Gastrocnemius medialis (tissue), 4 donors: ENCODE measurements at regions not wholly inside any gene's neighbourhood (a gene's known extent, or its start where the extent isn't known, plus 50 kb on each side); places are given as distances from the start of the nearest gene placed in this dataset.
"Not testable (repeated sequence)": the region's sequence is repeated elsewhere in the genome, so short reads cannot be mapped to it uniquely, and the experiment has no call there.

Experiments
- ATAC-seq, 2 donors: fragments of 150-250 bp; one replicate each; pipeline ENCODE4 v1.9.1; 2016
- DNase-seq, 2 donors: peaks; one replicate each; pipeline ENCODE4 v3.0.0-alpha.2; 2019
- H3K27ac ChIP-seq, 4 donors: fragments of 200-600 bp; sonication (generic); 1 replicate in 1 of 4; 2 replicates in 3 of 4; pipeline ENCODE4 v1.5.1; 2016 to 2018; ENCODE audit warnings: mild to moderate bottlenecking in 2 of 4, moderate library complexity in 1 of 4
- H3K27me3 ChIP-seq, 3 donors: fragments of 200-600 bp; sonication (generic) in 2 of 3; 1 replicate in 1 of 3; 2 replicates in 2 of 3; pipeline versions ENCODE4 v1.5.1 to v1.6.0; 2016 to 2019; ENCODE audit warnings: mild to moderate bottlenecking in 1 of 3, moderate library complexity in 1 of 3
- H3K36me3 ChIP-seq, 2 donors: fragments of 200-600 bp; sonication (generic) in 1 of 2; one replicate each; pipeline ENCODE4 v1.5.1; 2017 to 2018
- H3K4me1 ChIP-seq, 2 donors: fragments of 200-600 bp; sonication (generic) in 1 of 2; one replicate each; pipeline ENCODE4 v1.5.1; 2016 to 2017; ENCODE audit warnings: mild to moderate bottlenecking in 2 of 2
- H3K4me3 ChIP-seq, 4 donors: fragments of 200-600 bp; sonication (generic) in 3 of 4; 1 replicate in 1 of 4; 2 replicates in 3 of 4; pipeline ENCODE4 v1.5.1; 2016 to 2019; ENCODE audit warnings: mild to moderate bottlenecking in 2 of 4
- H3K9me3 ChIP-seq, 3 donors: fragments of 200-600 bp; sonication (generic) in 2 of 3; 1 replicate in 1 of 3; 2 replicates in 2 of 3; pipeline ENCODE4 v1.5.1; 2016 to 2019
- CTCF ChIP-seq, 5 experiments: fragments of 450-650 bp in 3 of 5; fragments of 200-600 bp in 2 of 5; sonication (generic) in 2 of 5; IDR thresholded peaks in 4 of 5; conservative IDR thresholded peaks in 1 of 5; 1 replicate in 4 of 5; 2 replicates in 1 of 5; pipeline ENCODE4 v1.5.1; 2016 to 2019; ENCODE audit warnings: antibody characterized with exemption in 5 of 5, mild to moderate bottlenecking in 3 of 5, moderate library complexity in 3 of 5
- POLR2A ChIP-seq, 2 donors: fragments of 450-650 bp; IDR thresholded peaks; one replicate each; pipeline ENCODE4 v1.6.1; 2017; ENCODE audit warnings: antibody characterized with exemption in 2 of 2, mild to moderate bottlenecking in 2 of 2, moderate library complexity in 2 of 2
- in situ Hi-C, 4 donors: fragments of 200-750 bp; cut with MboI; loops; one replicate each; pipeline versions ENCODE4 v1.15.0 to v1.8.0; 2017; ENCODE audit warnings: low sequenced_read_pairs in 4 of 4
- intact Hi-C: fragments of 100-400 bp; cut with DNase I; formaldehyde crosslinking; loops from one replicate; pipeline ENCODE4 v1.15.1; 2023; ENCODE audit warnings: low total_unique reads

DNA sequence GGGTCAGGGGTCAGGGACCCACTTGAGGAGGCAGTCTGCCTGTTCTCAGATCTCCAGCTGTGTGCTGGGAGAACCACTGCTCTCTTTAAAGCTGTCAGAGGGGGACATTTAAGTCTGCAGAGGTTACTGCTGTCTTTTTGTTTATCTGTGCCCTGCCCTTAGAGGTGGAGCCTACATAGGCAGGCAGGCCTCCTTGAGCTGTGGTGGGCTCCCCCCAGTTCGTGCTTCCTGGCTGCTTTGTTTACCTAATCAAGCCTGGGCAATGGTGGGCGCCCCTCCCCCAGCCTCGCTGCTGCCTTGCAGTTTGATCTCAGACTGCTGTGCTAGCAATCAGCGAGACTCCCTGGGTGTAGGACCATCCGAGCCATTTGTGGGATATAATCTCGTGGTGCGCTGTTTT is 830.5 kb upstream of the ANO3 start:
- in situ Hi-C loops, result not testable (repeated sequence)

DNA sequence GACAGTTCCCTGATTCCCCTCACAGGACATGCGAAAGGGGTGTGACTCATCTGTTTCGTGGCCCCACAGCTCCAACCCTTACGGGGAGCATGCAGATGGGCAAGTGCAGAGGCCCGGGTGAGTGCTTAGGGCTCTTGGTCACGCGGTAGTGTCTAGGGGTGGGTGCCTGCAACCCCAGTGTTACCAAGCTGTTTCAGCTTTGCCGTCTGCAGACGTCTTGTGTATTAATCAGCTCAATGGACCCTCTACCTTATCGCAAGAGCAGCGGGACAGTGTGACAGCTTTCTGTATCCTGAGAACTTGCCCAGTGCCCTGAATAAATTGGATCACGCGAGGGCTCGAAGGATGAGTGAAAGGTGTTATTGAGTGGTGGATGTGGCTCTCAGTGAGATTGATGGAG is 816.4 kb upstream of the ANO3 start:
- intact Hi-C loops (no loop called here), in situ Hi-C loops (no loop called here)
- ATAC-seq, result no peak

More for the DNA sequence above, 830.5 kb upstream of the ANO3 start:
- intact Hi-C loops, H3K27me3 ChIP-seq, H3K27ac ChIP-seq, H3K4me3 ChIP-seq, H3K36me3 ChIP-seq, ATAC-seq, H3K4me1 ChIP-seq, H3K9me3 ChIP-seq, DNase-seq: not testable (repeated sequence)

GRCh38 chr11:25520459-25520858 is 811.5 kb upstream of the ANO3 start:
- Histone ChIP-seq H3K4me1 (no peaks in the 10 kb centered on the region), H3K36me3 (no peaks in the 10 kb centered on the region), H3K27ac (no peak overlapping the region), H3K4me3 (no peak overlapping the region), H3K27me3 (no peaks in the 10 kb centered on the region), H3K9me3 (no peaks in the 10 kb centered on the region)
- intact Hi-C loops (no loop called here), in situ Hi-C loops (no loop called here)
- no peak for ATAC-seq
- no peak for DNase-seq
- TF ChIP-seq POLR2A (IDR thresholded peaks at IDR 0.05) (no peak), CTCF (IDR thresholded peaks at IDR 0.05 in 4 of 5, conservative IDR thresholded peaks at IDR 0.05 in 1 of 5) (no peak)

More for the DNA sequence above, 816.4 kb upstream of the ANO3 start:
- no peak for TF ChIP-seq POLR2A (IDR thresholded peaks at IDR 0.05)
- TF ChIP-seq CTCF (IDR thresholded peaks at IDR 0.05 in 4 of 5, conservative IDR thresholded peaks at IDR 0.05 in 1 of 5), result no peak
- Histone ChIP-seq H3K4me1 (no peaks in the 10 kb centered on the region), H3K27me3 (no peaks in the 10 kb centered on the region), H3K4me3 (no peak overlapping the region), H3K9me3 (no peaks in the 10 kb centered on the region), H3K36me3 (no peaks in the 10 kb centered on the region), H3K27ac (no peak overlapping the region)
- DNase-seq, result no peak

GRCh38 chr11:25527841-25528240 is 804.1 kb upstream of the ANO3 start:
- H3K36me3 ChIP-seq, result no peaks in the 10 kb centered on the region
- no peak overlapping the region for H3K4me3 ChIP-seq
- H3K27me3 ChIP-seq, result no peaks in the 10 kb centered on the region
- DNase-seq (no peak), ATAC-seq (no peak)
- in situ Hi-C loops, result no loop called here
- no peak for TF ChIP-seq POLR2A (IDR thresholded peaks at IDR 0.05)
- H3K9me3 ChIP-seq, result no peaks in the 10 kb centered on the region
- intact Hi-C loops, result no loop called here
- H3K27ac ChIP-seq, result no peak overlapping the region
- H3K4me1 ChIP-seq, result no peaks in the 10 kb centered on the region

GRCh38 chr11:25529572-25529971 is 802.4 kb upstream of the ANO3 start:
- H3K9me3 ChIP-seq, result no peaks in the 10 kb centered on the region
- no peaks in the 10 kb centered on the region for H3K4me1 ChIP-seq
- no peak overlapping the region for H3K27ac ChIP-seq
- H3K36me3 ChIP-seq, result no peaks in the 10 kb centered on the region
- in situ Hi-C loops (no loop called here), intact Hi-C loops (no loop called here)
- ATAC-seq (no peak), DNase-seq (no peak)
- no peak overlapping the region for H3K4me3 ChIP-seq
- H3K27me3 ChIP-seq, result no peaks in the 10 kb centered on the region
- TF ChIP-seq POLR2A (IDR thresholded peaks at IDR 0.05), result no peak
- TF ChIP-seq CTCF (IDR thresholded peaks at IDR 0.05 in 4 of 5, conservative IDR thresholded peaks at IDR 0.05 in 1 of 5), result no peak
